Endothelial cell of umbilical vein (primary cell): ENCODE measurements at regions not wholly inside any gene's neighbourhood (a gene's known extent, or its start where the extent isn't known, plus 50 kb on each side); places are given as distances from the start of the nearest gene placed in this dataset.

Experiments
- BruUV-seq: library from RNA; stranded (reverse); fragments of 400-500 nt; replicated peaks from 2 replicates; lab custom pipeline; 2021; lab: Mats Ljungman, UMichigan
- CTCF ChIA-PET: fragments of 300-600, 350-600 bp; sonication (Branson Sonifier 250); formaldehyde crosslinking; loops from one replicate; lab custom pipeline; 2021; ENCODE audit warnings: antibody characterized with exemption, inconsistent platforms; lab: Charles Lee
- POLR2A ChIA-PET: fragments of 300-600, 350-600 bp; sonication (Branson Sonifier 250); formaldehyde crosslinking; loops from one replicate; lab custom pipeline; 2021; ENCODE audit warnings: antibody characterized with exemption, inconsistent platforms; lab: Charles Lee
- DNase-seq: peaks from one replicate; pipeline ENCODE4 v3.0.0-alpha.2; 2011; ENCODE audit warnings: low read depth, low spot score
- FAIRE-seq: peaks from 2 replicates; lab custom pipeline; 2011; peaks lifted over from hg19 to GRCh38; lab: Jason Lieb, UNC
- H2AFZ ChIP-seq: 2 replicates; pipeline ENCODE4 v1.6.0; 2012; ENCODE audit warnings: low read depth, low read length, control low read depth, inconsistent platforms
- H3K27ac ChIP-seq: 2 replicates; pipeline ENCODE4 v1.5.1; 2011; ENCODE audit warnings: low read depth, mild to moderate bottlenecking, control low read depth, low read length, moderate library complexity; ENCODE audit not compliant: insufficient read depth
- H3K27me3 ChIP-seq, 2 experiments: 2 replicates each; pipeline versions ENCODE4 v1.6.0 to v1.6.1; 2011; ENCODE audit warnings: low read length in 2 of 2, mixed read lengths in 1 of 2; ENCODE audit not compliant: control insufficient read depth in 2 of 2, insufficient read depth in 2 of 2
- H3K36me3 ChIP-seq, 2 experiments: 2 replicates in 1 of 2; 3 replicates in 1 of 2; pipeline ENCODE4 v1.5.1; 2011; ENCODE audit warnings: low read length in 2 of 2, mild to moderate bottlenecking in 1 of 2, moderate library complexity in 1 of 2; ENCODE audit not compliant: control insufficient read depth in 2 of 2, insufficient read depth in 2 of 2; ENCODE audit errors: extremely low read depth in 1 of 2
- H3K4me1 ChIP-seq: 3 replicates; pipeline ENCODE4 v1.5.1; 2011; ENCODE audit warnings: mild to moderate bottlenecking, low read length; ENCODE audit not compliant: control insufficient read depth, insufficient read depth; ENCODE audit errors: extremely low read depth
- H3K4me2 ChIP-seq: 2 replicates; pipeline ENCODE4 v1.6.1; 2011; ENCODE audit warnings: low read length, control low read depth, mixed read lengths; ENCODE audit not compliant: insufficient read depth
- H3K4me3 ChIP-seq, 3 experiments: fragments of 200-600 bp in 1 of 3; sonication (generic), shearing (Covaris generic) in 1 of 3; replicated peaks in 1 of 3; 2 replicates each; pipeline ENCODE4 v1.5.1; 2011 to 2016; ENCODE audit warnings: control low read depth in 3 of 3, low read length in 3 of 3, mild to moderate bottlenecking in 2 of 3, inconsistent platforms in 1 of 3, low read depth in 1 of 3, moderate library complexity in 1 of 3; ENCODE audit not compliant: insufficient read depth in 1 of 3
- H3K79me2 ChIP-seq: 2 replicates; pipeline ENCODE4 v1.6.0; 2012; ENCODE audit warnings: low read length, inconsistent platforms; ENCODE audit not compliant: control insufficient read depth, insufficient read depth
- H3K9ac ChIP-seq: replicated peaks from 2 replicates; pipeline ENCODE3; 2011; ENCODE audit warnings: low read length, control low read depth; ENCODE audit not compliant: insufficient read depth; ENCODE audit errors: extremely low read depth
- H3K9me1 ChIP-seq: replicated peaks from 3 replicates; pipeline ENCODE4 v1.6.0; 2011; ENCODE audit warnings: mild to moderate bottlenecking, low read length; ENCODE audit not compliant: control insufficient read depth, insufficient read depth; ENCODE audit errors: extremely low read depth
- H3K9me3 ChIP-seq: replicated peaks from 2 replicates; pipeline ENCODE4 v1.5.1; 2012; ENCODE audit warnings: low read length, inconsistent platforms; ENCODE audit not compliant: control insufficient read depth, insufficient read depth
- H4K20me1 ChIP-seq: replicated peaks from 2 replicates; pipeline ENCODE3; 2011; ENCODE audit warnings: mild to moderate bottlenecking, low read length; ENCODE audit not compliant: control insufficient read depth, insufficient read depth; ENCODE audit errors: extremely low read depth
- EZH2 ChIP-seq: IDR thresholded peaks from 2 replicates; pipeline ENCODE4 v1.6.1; 2012; ENCODE audit warnings: borderline replicate concordance, low read depth, mild to moderate bottlenecking, moderate library complexity, low read length, inconsistent platforms; ENCODE audit not compliant: severe bottlenecking
- GATA2 ChIP-seq: IDR thresholded peaks from 2 replicates; pipeline ENCODE4 v1.7.0; 2011; ENCODE audit warnings: low read depth, mild to moderate bottlenecking, moderate library complexity, mixed read lengths, low read length; ENCODE audit not compliant: insufficient read length, insufficient read depth
- JUN ChIP-seq: IDR thresholded peaks from 2 replicates; pipeline ENCODE4 v1.6.1; 2011; ENCODE audit warnings: borderline replicate concordance, low read depth; ENCODE audit not compliant: insufficient read length, insufficient read depth
- MYC ChIP-seq: IDR thresholded peaks from one replicate; pipeline ENCODE4 v1.6.1; 2011; ENCODE audit warnings: mild to moderate bottlenecking, low read depth, low read length
- dilution Hi-C: fragments of 300-500 bp; cut with MboI; formaldehyde crosslinking; loops from one replicate; pipeline ENCODE4 v1.15.0; 2019; ENCODE audit warnings: low sequenced_read_pairs; ENCODE audit not compliant: extremely low pct_ligation_motif_present
- intact Hi-C: fragments of 100-400 bp; cut with micrococcal nuclease; formaldehyde crosslinking; loops from one replicate; pipeline ENCODE4 v1.10.0; 2022

- no peaks in the 10 kb centered on the region for H4K20me1 ChIP-seq
- H3K27ac ChIP-seq: no peak overlapping the region
- no peaks in the 10 kb centered on the region for H3K4me1 ChIP-seq
- TF ChIP-seq GATA2: no peak
- TF ChIP-seq EZH2: no peak
- TF ChIP-seq JUN: no peak
- TF ChIP-seq MYC: no peak
- H3K36me3 ChIP-seq: no peaks in the 10 kb centered on the region
- H3K27me3 ChIP-seq: no peaks in the 10 kb centered on the region
- dilution Hi-C loops (no loop called here), intact Hi-C loops (no loop called here)
- no peak overlapping the region for H3K4me2 ChIP-seq
- H2AFZ ChIP-seq: no peak overlapping the region
- no TSS peak for BruUV-seq
- no peak overlapping the region for H3K4me3 ChIP-seq
- H3K9ac ChIP-seq: no peak overlapping the region
- no peaks in the 10 kb centered on the region for H3K9me1 ChIP-seq
- FAIRE-seq (peak; percentile 50), DNase-seq (no peak)
- no peaks in the 10 kb centered on the region for H3K9me3 ChIP-seq
- ChIA-PET POLR2A (no interaction called here), CTCF (no interaction called here)
- H3K79me2 ChIP-seq: no peaks in the 10 kb centered on the region
Measured at GRCh38 chrX:87105131-87105530, 412.5 kb upstream of the KLHL4 start.

- H3K27me3 ChIP-seq: no peaks in the 10 kb centered on the region
- FAIRE-seq: no peak
- no peaks in the 10 kb centered on the region for H3K36me3 ChIP-seq
- CTCF ChIA-PET: no interaction called here
- no peaks in the 10 kb centered on the region for H3K79me2 ChIP-seq
- intact Hi-C loops: no loop called here
- DNase-seq: no peak
- POLR2A ChIA-PET: no interaction called here
- no peak overlapping the region for H3K9ac ChIP-seq
- H3K9me3 ChIP-seq: no peaks in the 10 kb centered on the region
- H3K27ac ChIP-seq: no peak overlapping the region
- no peak overlapping the region for H3K4me2 ChIP-seq
- dilution Hi-C loops: no loop called here
- no peak overlapping the region for H3K4me3 ChIP-seq
- H3K9me1 ChIP-seq: no peaks in the 10 kb centered on the region
- no TSS peak for BruUV-seq
- no peaks in the 10 kb centered on the region for H4K20me1 ChIP-seq
- no peak overlapping the region for H2AFZ ChIP-seq
- TF ChIP-seq EZH2: no peak
- no peaks in the 10 kb centered on the region for H3K4me1 ChIP-seq
Measured at GRCh38 chrX:87110142-87110541, 407.5 kb upstream of the KLHL4 start.
